ENCODE measurements at regions not wholly inside any gene's neighbourhood (a gene's known extent, or its start where the extent isn't known, plus 50 kb on each side); places are given as distances from the start of the nearest gene placed in this dataset.

- TF ChIP-seq EZH2 (IDR thresholded peaks at IDR 0.05; ENCODE audit: borderline replicate concordance, low read depth, low read length, poor library complexity, severe bottlenecking) (no peak), CTCF (conservative IDR thresholded peaks at IDR 0.05; ENCODE audit: low read depth, low read length) (no peak)
Measured at GRCh38 chr1:59083946-59084865, 212.7 kb upstream of the FGGY start.

Measured in A673 (cell line).